ENCODE measurements at regions not wholly inside any gene's neighbourhood (a gene's known extent, or its start where the extent isn't known, plus 50 kb on each side); places are given as distances from the start of the nearest gene placed in this dataset.
"Not testable (repeated sequence)": the region's sequence is repeated elsewhere in the genome, so short reads cannot be mapped to it uniquely, and the experiment has no call there.

GRCh38 chr3:197459571-197459970 lies 96.2 kb downstream of the BDH1 start:
- DNase-seq (ENCODE audit: low spot score): peak; percentile 12

- DNase-seq (ENCODE audit: low spot score): no peak
These were observed 96.8 kb downstream of the BDH1 start for GRCh38 chr3:197458906-197459470.

- DNase-seq (ENCODE audit: low spot score): peak; percentile 14
These were observed 97.5 kb downstream of the BDH1 start for GRCh38 chr3:197458179-197458707.

GRCh38 chr3:197456261-197457091 lies 99.3 kb downstream of the BDH1 start:
- DNase-seq (ENCODE audit: low spot score): peak; percentile 25

GRCh38 chr3:197454841-197455240 lies 100.9 kb downstream of the BDH1 start:
- not testable (repeated sequence) for DNase-seq (ENCODE audit: low spot score)

GRCh38 chr3:197454014-197454413 lies 101.8 kb downstream of the BDH1 start:
- peak; percentile 3 for DNase-seq (ENCODE audit: low spot score)

- no peak for DNase-seq (ENCODE audit: low spot score)
These were observed 105.0 kb downstream of the BDH1 start for GRCh38 chr3:197450810-197451209.

GRCh38 chr3:197450308-197450707 lies 105.5 kb downstream of the BDH1 start:
- DNase-seq (ENCODE audit: low spot score): no peak

- not testable (repeated sequence) for DNase-seq (ENCODE audit: low spot score)
These were observed 106.6 kb downstream of the BDH1 start for GRCh38 chr3:197449181-197449580.

GRCh38 chr3:197447781-197448180 lies 108.0 kb downstream of the BDH1 start:
- DNase-seq (ENCODE audit: low spot score): not testable (repeated sequence)

GRCh38 chr3:197447057-197447456 lies 108.7 kb downstream of the BDH1 start:
- DNase-seq (ENCODE audit: low spot score): no peak

- no peak for DNase-seq (ENCODE audit: low spot score)
These were observed 109.1 kb downstream of the BDH1 start for GRCh38 chr3:197446700-197447056.

GRCh38 chr3:197445896-197446699 lies 109.7 kb downstream of the BDH1 start:
- no peak for DNase-seq (ENCODE audit: low spot score)

- DNase-seq (ENCODE audit: low spot score): no peak
These were observed 110.9 kb downstream of the BDH1 start for GRCh38 chr3:197444793-197445379.

- no peak for DNase-seq (ENCODE audit: low spot score)
These were observed 112.3 kb downstream of the BDH1 start for GRCh38 chr3:197443506-197443905.

- DNase-seq (ENCODE audit: low spot score): no peak
These were observed 115.0 kb downstream of the BDH1 start for GRCh38 chr3:197440717-197441303.

- DNase-seq (ENCODE audit: low spot score): no peak
These were observed 116.9 kb downstream of the BDH1 start for GRCh38 chr3:197438906-197439305.

- DNase-seq (ENCODE audit: low spot score): no peak
These were observed 120.3 kb downstream of the BDH1 start for GRCh38 chr3:197435426-197435825.

- no peak for DNase-seq (ENCODE audit: low spot score)
These were observed 120.9 kb downstream of the BDH1 start for GRCh38 chr3:197434830-197435229.

- DNase-seq (ENCODE audit: low spot score): no peak
These were observed 123.2 kb downstream of the BDH1 start for GRCh38 chr3:197432384-197433127.

- no peak for DNase-seq (ENCODE audit: low spot score)
These were observed 124.3 kb downstream of the BDH1 start for GRCh38 chr3:197431346-197431910.

All from CD4-positive, alpha-beta T cell treated with Interleukin-2 at 100 ng/mL for 4 hours (primary cell).